ENCODE measurements at regions not wholly inside any gene's neighbourhood (a gene's known extent, or its start where the extent isn't known, plus 50 kb on each side); places are given as distances from the start of the nearest gene placed in this dataset.
"Not testable (repeated sequence)": the region's sequence is repeated elsewhere in the genome, so short reads cannot be mapped to it uniquely, and the experiment has no call there.

GRCh38 chr5:117680426-117680825 is 1105.8 kb upstream of the SEMA6A start:
- DNase-seq = no peak

- DNase-seq = no peak
Measured at GRCh38 chr5:117679046-117679445, 1104.4 kb upstream of the SEMA6A start.

- DNase-seq = no peak
Measured at GRCh38 chr5:117675646-117676045, 1101.0 kb upstream of the SEMA6A start.

- DNase-seq = no peak
Measured at GRCh38 chr5:117671551-117671950, 1096.9 kb upstream of the SEMA6A start.

- no peak for DNase-seq
Measured at GRCh38 chr5:117667105-117667504, 1092.5 kb upstream of the SEMA6A start.

GRCh38 chr5:117665121-117665520 is 1090.5 kb upstream of the SEMA6A start:
- no peak for DNase-seq

- DNase-seq = no peak
Measured at GRCh38 chr5:117662361-117662760, 1087.7 kb upstream of the SEMA6A start.

- no peak for DNase-seq
Measured at GRCh38 chr5:117657541-117657940, 1082.9 kb upstream of the SEMA6A start.

GRCh38 chr5:117652958-117653280 is 1078.3 kb upstream of the SEMA6A start:
- DNase-seq = no peak

- no peak for DNase-seq
Measured at GRCh38 chr5:117652036-117652957, 1077.7 kb upstream of the SEMA6A start.

GRCh38 chr5:117649821-117650220 is 1075.2 kb upstream of the SEMA6A start:
- no peak for DNase-seq

- DNase-seq = no peak
Measured at GRCh38 chr5:117645400-117645799, 1070.8 kb upstream of the SEMA6A start.

- DNase-seq = no peak
Measured at GRCh38 chr5:117638581-117638980, 1064.0 kb upstream of the SEMA6A start.

- no peak for DNase-seq
Measured at GRCh38 chr5:117633093-117633492, 1058.5 kb upstream of the SEMA6A start.

- no peak for DNase-seq
Measured at GRCh38 chr5:117624201-117624600, 1049.6 kb upstream of the SEMA6A start.

GRCh38 chr5:117623042-117623805 is 1048.6 kb upstream of the SEMA6A start:
- no peak for DNase-seq

GRCh38 chr5:117621921-117622320 is 1047.3 kb upstream of the SEMA6A start:
- DNase-seq = no peak

- DNase-seq = no peak
Measured at GRCh38 chr5:117615226-117615625, 1040.6 kb upstream of the SEMA6A start.

GRCh38 chr5:117614408-117614807 is 1039.8 kb upstream of the SEMA6A start:
- no peak for DNase-seq

- DNase-seq = no peak
Measured at GRCh38 chr5:117604845-117605244, 1030.2 kb upstream of the SEMA6A start.

- not testable (repeated sequence) for DNase-seq
Measured at GRCh38 chr5:117599811-117600210, 1025.2 kb upstream of the SEMA6A start.

GRCh38 chr5:117594166-117594565 is 1019.5 kb upstream of the SEMA6A start:
- no peak for DNase-seq

GRCh38 chr5:117590944-117591343 is 1016.3 kb upstream of the SEMA6A start:
- DNase-seq = no peak

GRCh38 chr5:117588611-117589010 is 1014.0 kb upstream of the SEMA6A start:
- no peak for DNase-seq
